ENCODE measurements at regions not wholly inside any gene's neighbourhood (a gene's known extent, or its start where the extent isn't known, plus 50 kb on each side); places are given as distances from the start of the nearest gene placed in this dataset.

DNA sequence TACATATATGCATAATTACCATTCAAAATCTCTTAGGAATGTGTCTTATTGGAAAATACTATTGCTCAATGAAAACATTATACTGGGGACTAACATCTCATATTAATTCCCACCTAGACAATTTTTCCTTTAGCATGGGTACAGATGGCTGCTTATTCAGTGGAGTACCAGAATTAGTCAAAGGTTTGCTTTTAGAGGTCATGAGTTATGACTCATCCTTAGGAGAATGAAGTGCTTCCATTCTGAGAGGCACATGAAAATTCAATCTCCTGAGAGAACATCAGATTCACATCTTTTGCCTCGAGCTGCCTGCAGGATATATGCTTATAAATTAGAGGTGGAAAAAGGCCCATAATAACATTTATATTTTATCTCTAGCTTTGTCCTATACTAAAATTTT, 378.0 kb upstream of the DMD start:
- no peak overlapping the region for H2AFZ ChIP-seq (ENCODE audit: low read depth, low read length, poor library complexity, severe bottlenecking)
- intact Hi-C loops (cut with micrococcal nuclease) = loop anchor here (10.0 kb wide), 1 partner anchor 1425 kb away; no protein-coding TSS in a partner anchor
- no peaks in the 10 kb centered on the region for H3K27me3 ChIP-seq (ENCODE audit: insufficient read depth, low read length)
- no peaks in the 10 kb centered on the region for H3K9me3 ChIP-seq (ENCODE audit: control insufficient read depth in 1 of 2, insufficient read depth in 1 of 2, low read depth in 1 of 2, low read length in 2 of 2)
- no peaks in the 10 kb centered on the region for H3K36me3 ChIP-seq (ENCODE audit: control insufficient read depth in 1 of 2, insufficient read depth in 2 of 2, low read length in 2 of 2)
- ChIA-PET POLR2A (no interaction called here), RAD21 (ENCODE audit: low non-redundant PET in 1 of 2, low total read pairs in 2 of 2, uncharacterized antibody in 2 of 2, unreplicated experiment in 2 of 2) (no interaction called here), CTCF (no interaction called here)
- DNase-seq (ENCODE audit: low read depth, low spot score) = no peak
- H3K9ac ChIP-seq (ENCODE audit: low read length) = no peak overlapping the region
- no peak overlapping the region for H3K27ac ChIP-seq (ENCODE audit: low read depth, low read length)
- no peaks in the 10 kb centered on the region for H3K9me2 ChIP-seq (ENCODE audit: insufficient read depth)
- no peaks in the 10 kb centered on the region for H3K79me2 ChIP-seq (ENCODE audit: insufficient read depth, low read length)
- H3K4me3 ChIP-seq (replicated peaks in 1 of 2; ENCODE audit: low read depth in 1 of 2, low read length in 2 of 2) = no peak overlapping the region
- ATAC-seq = no peak
- no peak overlapping the region for H3K4me2 ChIP-seq (ENCODE audit: low read length)
- BruUV-seq (replicated peaks) = no TSS peak
- H3K4me1 ChIP-seq (ENCODE audit: control insufficient read depth in 1 of 2, insufficient read depth in 2 of 2, low read length in 2 of 2) = no peaks in the 10 kb centered on the region
- TF ChIP-seq SIN3A (IDR thresholded peaks at IDR 0.05; ENCODE audit: low read depth) (no peak), POLR2AphosphoS5 (IDR thresholded peaks at IDR 0.05; ENCODE audit: low read depth, low read length) (no peak), SP1 (IDR thresholded peaks at IDR 0.05; ENCODE audit: low read depth) (no peak)
- TF ChIP-seq, protein P1, sequence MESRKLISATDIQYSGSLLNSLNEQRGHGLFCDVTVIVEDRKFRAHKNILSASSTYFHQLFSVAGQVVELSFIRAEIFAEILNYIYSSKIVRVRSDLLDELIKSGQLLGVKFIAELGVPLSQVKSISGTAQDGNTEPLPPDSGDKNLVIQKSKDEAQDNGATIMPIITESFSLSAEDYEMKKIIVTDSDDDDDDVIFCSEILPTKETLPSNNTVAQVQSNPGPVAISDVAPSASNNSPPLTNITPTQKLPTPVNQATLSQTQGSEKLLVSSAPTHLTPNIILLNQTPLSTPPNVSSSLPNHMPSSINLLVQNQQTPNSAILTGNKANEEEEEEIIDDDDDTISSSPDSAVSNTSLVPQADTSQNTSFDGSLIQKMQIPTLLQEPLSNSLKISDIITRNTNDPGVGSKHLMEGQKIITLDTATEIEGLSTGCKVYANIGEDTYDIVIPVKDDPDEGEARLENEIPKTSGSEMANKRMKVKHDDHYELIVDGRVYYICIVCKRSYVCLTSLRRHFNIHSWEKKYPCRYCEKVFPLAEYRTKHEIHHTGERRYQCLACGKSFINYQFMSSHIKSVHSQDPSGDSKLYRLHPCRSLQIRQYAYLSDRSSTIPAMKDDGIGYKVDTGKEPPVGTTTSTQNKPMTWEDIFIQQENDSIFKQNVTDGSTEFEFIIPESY (IDR thresholded peaks at IDR 0.05; ENCODE audit: extremely low read depth, insufficient replicate concordance, low read length) = no peak
- no peaks in the 10 kb centered on the region for H4K20me1 ChIP-seq (ENCODE audit: insufficient read depth)

DNA sequence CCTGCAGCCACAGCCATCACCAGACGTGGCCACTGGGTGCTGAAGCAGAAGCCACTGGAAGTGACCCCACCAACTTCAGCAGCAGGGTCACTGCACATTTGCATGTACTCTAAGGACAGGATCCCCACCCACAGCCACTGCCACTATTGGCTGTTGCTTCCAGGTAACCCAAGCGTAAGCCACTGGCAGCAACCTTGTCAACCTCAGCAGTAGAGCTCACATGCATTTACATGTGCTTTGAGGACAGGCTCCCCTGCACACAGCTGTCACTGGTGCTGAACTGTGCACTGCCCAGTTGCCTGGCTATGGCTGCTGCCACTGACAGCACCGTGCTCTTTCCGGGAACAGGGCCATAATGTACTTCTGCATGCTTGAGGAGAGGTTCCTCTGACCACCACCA, 332.4 kb upstream of the DMD start:
- ChIA-PET CTCF (no interaction called here), RAD21 (ENCODE audit: low non-redundant PET in 1 of 2, low total read pairs in 2 of 2, uncharacterized antibody in 2 of 2, unreplicated experiment in 2 of 2) (no interaction called here), POLR2A (no interaction called here)
- DNase-seq (ENCODE audit: low read depth, low spot score) (no peak), ATAC-seq (no peak)
- Histone ChIP-seq H4K20me1 (ENCODE audit: insufficient read depth) (no peaks in the 10 kb centered on the region), H3K4me3 (replicated peaks in 1 of 2; ENCODE audit: low read depth in 1 of 2, low read length in 2 of 2) (no peak overlapping the region), H3K27me3 (ENCODE audit: insufficient read depth, low read length) (no peaks in the 10 kb centered on the region), H3K9me3 (ENCODE audit: control insufficient read depth in 1 of 2, insufficient read depth in 1 of 2, low read depth in 1 of 2, low read length in 2 of 2) (no peaks in the 10 kb centered on the region), H3K4me1 (ENCODE audit: control insufficient read depth in 1 of 2, insufficient read depth in 2 of 2, low read length in 2 of 2) (no peaks in the 10 kb centered on the region), H3K9me2 (ENCODE audit: insufficient read depth) (no peaks in the 10 kb centered on the region), H3K27ac (ENCODE audit: low read depth, low read length) (no peak overlapping the region), H3K4me2 (ENCODE audit: low read length) (no peak overlapping the region), H3K9ac (ENCODE audit: low read length) (no peak overlapping the region), H3K79me2 (ENCODE audit: insufficient read depth, low read length) (no peaks in the 10 kb centered on the region), H3K36me3 (ENCODE audit: control insufficient read depth in 1 of 2, insufficient read depth in 2 of 2, low read length in 2 of 2) (no peaks in the 10 kb centered on the region), H2AFZ (ENCODE audit: low read depth, low read length, poor library complexity, severe bottlenecking) (no peak overlapping the region)
- no peak for TF ChIP-seq ELF1 (IDR thresholded peaks at IDR 0.05; ENCODE audit: borderline replicate concordance, low read depth)
- TF ChIP-seq POLR2A (IDR thresholded peaks at IDR 0.05; ENCODE audit: borderline replicate concordance, extremely low read depth, insufficient read depth, insufficient read length) = no peak
- no peak for TF ChIP-seq FOSL1 (IDR thresholded peaks at IDR 0.05; ENCODE audit: low read depth)
- no peak for TF ChIP-seq SIN3A (IDR thresholded peaks at IDR 0.05; ENCODE audit: low read depth)
- TF ChIP-seq CBX3 (IDR thresholded peaks at IDR 0.05; ENCODE audit: low read depth) = no peak
- TF ChIP-seq EGR1 (IDR thresholded peaks at IDR 0.05; ENCODE audit: low read depth) = no peak
- TF ChIP-seq ZNF274 (IDR thresholded peaks at IDR 0.05; ENCODE audit: low read depth, low read length) = no peak
- TF ChIP-seq SRF (IDR thresholded peaks at IDR 0.05; ENCODE audit: low read depth) = no peak
- TF ChIP-seq RAD21 (IDR thresholded peaks at IDR 0.05; ENCODE audit: low read depth) = no peak
- no TSS peak for BruUV-seq (replicated peaks)
- intact Hi-C loops (cut with micrococcal nuclease) = no loop called here
